Upper lobe of left lung (tissue), 4 donors: ENCODE measurements at regions not wholly inside any gene's neighbourhood (a gene's known extent, or its start where the extent isn't known, plus 50 kb on each side); places are given as distances from the start of the nearest gene placed in this dataset.

Source experiments
- CTCF ChIP-seq, 6 experiments: fragments of 450-650 bp in 4 of 6; fragments of 200-600 bp in 2 of 6; sonication (generic) in 2 of 6; IDR thresholded peaks; one replicate each; pipeline ENCODE4 v1.5.1; 2016 to 2019; ENCODE audit warnings: antibody characterized with exemption in 6 of 6
- EP300 ChIP-seq, 4 donors: sonication (generic); formaldehyde crosslinking; IDR thresholded peaks; one replicate each; pipeline ENCODE4 v1.5.1; 2017; ENCODE audit warnings: antibody characterized with exemption in 4 of 4, control low read depth in 2 of 4
- POLR2A ChIP-seq, 4 donors: fragments of 450-650 bp; IDR thresholded peaks; one replicate each; pipeline ENCODE4 v1.5.1; 2016 to 2017; ENCODE audit warnings: antibody characterized with exemption in 4 of 4, mild to moderate bottlenecking in 2 of 4

- no peak for TF ChIP-seq POLR2A (IDR thresholded peaks at IDR 0.05)
- TF ChIP-seq CTCF (IDR thresholded peaks at IDR 0.05) = no peak
- TF ChIP-seq EP300 (IDR thresholded peaks at IDR 0.05) = no peak
Observed at GRCh38 chr9:87395804-87396479, 101.7 kb upstream of the DAPK1 start.
